HG02678 (cell line): ENCODE measurements at regions not wholly inside any gene's neighbourhood (a gene's known extent, or its start where the extent isn't known, plus 50 kb on each side); places are given as distances from the start of the nearest gene placed in this dataset.

Experiments
- ATAC-seq: cut with Tn5 transposase; IDR thresholded peaks from one replicate; pipeline ENCODE4 v1.9.1; 2021; ENCODE audit warnings: mild to moderate bottlenecking, moderate library complexity; ENCODE audit not compliant: unreplicated experiment

DNA sequence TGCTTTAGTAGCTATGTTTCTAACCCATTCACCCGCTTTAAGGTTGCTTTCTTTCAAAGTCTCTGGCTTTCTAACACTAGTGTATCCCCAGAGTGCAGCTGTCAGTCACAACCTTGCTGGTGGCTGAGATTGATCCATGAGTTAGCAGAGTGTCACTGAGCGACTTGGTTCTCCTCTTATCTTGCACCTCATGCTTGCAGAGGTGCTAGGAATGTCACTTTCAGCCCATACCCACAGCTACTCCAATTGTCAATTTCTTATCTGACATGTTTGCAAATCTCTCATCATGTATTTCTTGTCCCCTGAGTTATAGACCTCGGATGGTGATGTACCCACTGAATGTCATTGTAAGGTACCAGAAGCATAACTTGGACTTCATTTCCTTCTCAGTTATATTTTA is 1110.2 kb downstream of the GALC start:
- ATAC-seq, result no peak

DNA sequence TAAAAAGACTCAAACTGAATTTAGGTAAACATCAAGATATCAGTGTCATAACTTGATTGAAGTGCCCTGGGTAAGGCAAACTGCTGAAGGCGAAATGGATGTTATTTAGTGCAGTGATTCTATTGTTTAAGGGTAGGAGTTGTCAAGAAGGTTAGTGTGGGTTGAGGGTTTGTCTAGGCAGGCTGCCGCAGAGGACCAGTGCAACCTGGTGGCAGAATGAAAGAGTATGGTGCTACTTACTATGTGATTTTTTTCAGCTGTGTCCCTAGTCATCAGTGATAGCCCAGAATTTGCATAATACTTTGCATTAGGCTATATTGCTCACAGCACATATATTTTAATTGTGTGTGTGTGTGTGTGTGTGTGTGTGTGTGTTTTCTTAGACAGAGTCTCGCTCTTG is 1127.0 kb downstream of the GALC start:
- ATAC-seq, result no peak

DNA sequence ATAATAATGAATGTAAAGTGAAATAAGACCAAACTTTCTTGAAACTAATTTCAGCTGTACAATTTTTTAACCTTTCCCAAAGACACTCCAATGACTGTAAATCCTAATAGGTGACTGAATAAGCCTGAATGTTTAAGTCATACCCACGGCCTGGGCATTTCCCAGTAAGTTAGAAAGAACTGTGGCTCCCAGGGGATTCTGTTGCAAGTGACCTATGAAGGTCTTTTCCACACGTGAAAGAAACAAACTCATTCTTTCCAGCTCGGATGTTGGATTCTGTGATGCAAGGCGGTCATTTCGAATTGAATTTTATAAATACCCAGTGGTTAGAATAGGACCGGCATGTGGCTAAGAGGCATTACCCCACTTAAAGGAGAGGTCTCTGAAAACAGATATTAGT is 1134.4 kb downstream of the GALC start:
- no peak for ATAC-seq

DNA sequence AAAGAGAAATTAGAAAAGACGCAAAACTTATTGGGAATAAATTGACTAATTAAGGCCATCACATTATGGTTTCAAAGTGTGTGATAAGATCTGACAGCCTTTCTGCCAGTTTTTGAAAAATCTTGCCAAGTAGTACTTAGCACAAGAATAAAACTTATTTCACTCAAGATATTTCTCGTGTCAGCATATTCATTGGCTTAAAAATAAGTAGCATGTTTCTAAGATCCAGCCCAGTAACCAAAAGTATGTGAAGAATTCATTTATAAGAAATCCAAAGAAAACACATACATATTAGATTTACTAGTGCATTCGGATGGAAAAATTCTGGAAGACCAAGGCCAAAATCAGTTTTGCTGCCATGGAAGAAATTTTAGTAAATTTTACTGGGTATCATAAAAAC is 1135.0 kb downstream of the GALC start:
- no peak for ATAC-seq

DNA sequence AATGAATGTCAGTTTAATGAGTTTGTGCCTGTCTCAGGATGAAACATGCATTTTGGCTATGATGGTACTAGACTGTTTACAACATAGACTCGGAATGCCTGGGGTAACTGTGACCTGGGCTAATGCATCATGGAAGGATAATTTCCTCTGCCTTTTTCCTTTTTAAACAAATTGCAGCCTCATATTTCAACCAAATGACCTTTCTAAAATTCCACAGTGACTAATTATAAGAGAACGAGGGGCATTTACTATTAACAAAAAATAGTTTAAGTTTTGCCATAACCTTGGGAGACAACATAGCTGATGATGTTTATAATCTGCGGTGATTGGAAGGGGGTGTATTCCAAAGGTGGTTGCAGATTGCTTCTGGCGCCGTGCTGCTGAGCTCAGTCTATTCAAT is 1140.5 kb downstream of the GALC start:
- ATAC-seq, result no peak

DNA sequence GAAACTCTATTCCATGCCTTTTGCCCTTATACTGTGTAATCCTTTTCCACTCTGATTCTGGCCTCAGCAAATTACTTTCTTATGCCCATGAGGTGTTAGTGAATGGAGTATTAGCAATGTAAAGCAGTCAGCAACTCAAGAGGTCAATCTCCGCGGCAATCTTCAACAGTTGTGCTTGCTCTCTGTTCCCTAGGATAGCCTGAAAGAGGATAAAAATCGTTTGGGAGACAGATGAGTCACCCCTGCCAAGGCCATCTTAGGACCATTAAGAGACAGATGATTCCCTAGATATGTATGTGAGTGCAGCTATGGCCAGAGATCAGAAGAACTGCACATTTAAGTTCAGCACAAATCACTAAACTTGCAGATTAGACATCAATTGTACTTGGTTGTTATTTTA is 1145.8 kb downstream of the GALC start:
- ATAC-seq, result no peak

DNA sequence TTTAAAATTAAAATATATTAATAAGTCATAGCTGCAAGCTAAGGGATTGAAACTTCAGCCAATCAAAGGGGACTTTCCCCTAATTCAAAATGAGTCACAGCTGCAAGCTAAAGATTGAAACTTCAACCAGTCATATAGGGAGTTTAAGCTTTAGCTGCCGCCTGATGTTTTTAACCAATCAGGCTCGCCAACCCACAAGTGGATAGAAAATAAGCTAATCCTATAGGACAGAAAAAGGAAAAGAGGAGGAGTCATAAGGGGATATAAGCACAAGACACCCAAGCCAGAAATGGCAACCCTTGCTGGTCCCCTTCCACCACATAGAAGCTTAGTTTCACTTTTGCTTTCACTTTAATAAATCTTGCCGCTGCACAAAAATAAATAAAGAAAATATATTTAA is 1154.6 kb downstream of the GALC start:
- ATAC-seq, result no peak

DNA sequence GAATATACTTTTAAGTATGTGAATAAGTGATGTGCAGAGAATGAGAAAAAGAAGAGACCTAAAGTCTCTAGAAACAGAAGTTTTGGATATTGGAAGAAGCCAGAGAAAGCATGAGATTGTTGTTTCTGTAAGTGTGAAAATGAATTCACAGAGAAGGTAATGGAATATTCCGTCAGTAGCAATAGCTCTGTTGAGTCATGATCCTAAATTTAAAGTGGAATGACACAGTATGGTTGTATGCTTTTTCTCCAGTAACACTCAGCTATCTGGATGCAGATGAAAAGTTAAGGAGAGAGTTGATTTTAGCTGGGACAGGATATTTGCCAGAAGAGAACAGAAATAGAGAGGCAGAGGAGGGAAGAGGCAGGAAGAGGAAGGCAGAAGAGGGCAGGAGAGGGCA is 1166.3 kb downstream of the GALC start:
- ATAC-seq, result no peak

DNA sequence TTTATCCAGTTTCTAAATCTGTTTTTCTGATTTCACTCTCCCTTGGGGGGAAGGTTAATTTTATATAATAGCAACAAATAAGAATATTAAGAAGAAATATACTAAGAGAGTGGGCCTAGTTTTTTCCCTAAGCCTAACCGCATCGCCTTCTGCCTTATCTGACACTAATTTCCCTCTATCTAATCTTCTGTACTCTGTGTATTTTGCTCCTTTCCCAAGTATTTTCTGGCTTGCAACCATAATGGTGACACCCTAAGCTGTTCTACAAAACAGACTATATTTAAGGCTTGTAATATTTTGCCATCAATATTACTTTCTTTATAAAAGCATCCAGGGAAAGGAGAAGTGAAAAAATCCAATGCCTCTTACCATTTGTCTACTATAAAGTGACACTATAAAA is 1168.8 kb downstream of the GALC start:
- ATAC-seq, result no peak

DNA sequence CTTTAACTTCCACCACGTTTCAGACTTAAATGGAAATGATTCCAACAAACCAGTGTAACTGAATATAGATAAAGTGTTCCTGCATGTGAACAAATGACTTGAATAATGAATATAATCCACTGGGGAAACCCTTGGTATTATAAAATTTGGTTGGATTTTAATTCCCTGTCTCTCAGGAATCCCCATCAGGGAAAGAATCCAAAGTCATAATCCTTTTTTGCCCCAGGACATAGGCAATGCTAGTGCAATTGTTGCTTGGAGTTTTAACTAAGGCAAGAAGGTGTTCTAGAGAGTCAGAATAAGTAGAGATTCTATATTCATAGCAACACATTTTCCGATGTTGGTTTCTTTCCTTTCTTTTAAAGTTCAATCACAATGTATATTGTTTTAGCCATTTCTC is 1169.4 kb downstream of the GALC start:
- ATAC-seq, result no peak

DNA sequence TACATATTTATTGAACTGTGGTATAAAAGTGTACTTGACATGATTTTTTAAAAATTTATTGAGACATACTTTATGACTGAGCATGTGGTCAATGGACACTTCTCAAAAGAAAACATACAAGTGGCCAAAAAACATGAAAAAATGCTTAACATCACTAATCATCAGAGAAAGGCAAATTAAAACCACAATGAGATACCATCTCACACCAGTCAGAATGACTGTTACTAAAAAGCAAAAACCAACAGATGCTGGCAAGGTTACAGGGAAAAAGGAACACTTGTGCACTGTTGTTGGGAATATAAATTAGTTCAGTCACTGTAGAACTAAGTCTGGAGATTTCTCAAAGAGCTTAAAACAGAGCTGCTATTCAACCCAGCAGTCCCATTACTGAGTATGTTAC is 1177.6 kb downstream of the GALC start:
- ATAC-seq, result no peak

DNA sequence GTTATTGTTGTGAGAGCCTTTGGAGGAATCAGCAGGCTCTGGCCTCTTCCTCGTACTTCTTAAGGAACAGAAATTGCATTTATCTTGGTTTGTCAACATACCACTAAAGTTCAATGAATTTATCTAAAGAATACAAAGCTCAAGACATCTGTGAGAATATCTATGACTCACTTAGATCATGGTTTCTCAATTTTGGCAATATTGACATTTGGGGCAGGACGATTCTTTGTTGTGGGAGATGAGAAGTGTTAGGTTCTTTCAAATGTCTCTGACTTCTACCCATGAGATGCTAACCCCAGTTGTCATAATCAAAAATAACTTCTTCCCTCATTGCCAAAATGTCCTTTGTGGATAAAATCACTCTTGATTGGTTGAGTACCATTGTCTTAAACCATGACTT is 1190.3 kb downstream of the GALC start:
- no peak for ATAC-seq

DNA sequence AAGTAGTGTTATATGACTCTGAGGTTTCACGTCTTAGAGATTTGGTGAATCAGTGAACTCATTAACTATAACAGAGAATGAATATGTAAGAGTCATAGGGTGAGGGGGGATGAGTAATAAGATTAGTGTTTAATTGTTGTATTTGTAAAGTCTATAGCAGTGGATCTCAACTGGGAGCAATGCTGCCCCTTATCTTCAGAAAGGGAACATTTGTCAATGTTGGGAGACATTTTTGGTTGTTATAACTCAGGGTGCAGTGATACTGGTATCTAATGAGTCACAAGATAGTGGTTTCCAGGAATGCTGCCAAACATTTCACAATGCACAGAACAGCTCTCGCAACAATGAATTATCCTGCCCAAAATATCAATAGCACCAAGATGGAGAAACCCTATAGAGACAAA is 1193.7 kb downstream of the GALC start:
- ATAC-seq, result no peak

DNA sequence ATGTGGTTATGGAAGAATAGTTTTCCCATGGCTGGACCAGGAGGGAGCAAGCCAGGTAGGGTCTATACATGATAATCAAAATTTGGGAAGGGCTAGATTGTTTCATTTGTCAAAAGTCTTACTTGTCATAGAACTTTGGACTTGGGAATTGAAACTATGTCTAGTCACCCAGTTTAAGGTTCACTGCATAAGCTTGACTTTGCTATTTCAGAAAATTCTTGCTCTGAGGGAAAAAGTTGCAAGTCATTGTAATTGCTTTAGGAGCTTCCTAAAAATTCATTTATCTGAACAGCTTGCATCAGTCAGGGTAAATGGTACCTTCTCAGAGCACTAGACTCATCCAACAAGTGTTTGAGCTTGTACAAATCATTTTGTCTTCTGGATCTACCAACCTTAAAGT is 1194.7 kb downstream of the GALC start:
- no peak for ATAC-seq

DNA sequence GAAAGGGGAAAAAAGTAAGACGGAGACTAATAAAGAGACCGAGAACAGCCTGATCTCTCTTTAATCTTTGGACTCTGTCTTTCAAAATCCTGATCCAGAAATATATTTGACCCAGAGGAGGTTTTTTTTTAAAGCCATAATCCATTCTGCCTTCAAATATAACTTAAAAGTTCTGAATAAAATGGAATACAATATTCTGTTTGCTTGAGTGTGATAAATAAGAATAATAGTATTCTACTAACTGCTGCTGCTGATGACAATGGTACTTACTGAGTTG is 1196.0 kb downstream of the GALC start:
- no peak for ATAC-seq

DNA sequence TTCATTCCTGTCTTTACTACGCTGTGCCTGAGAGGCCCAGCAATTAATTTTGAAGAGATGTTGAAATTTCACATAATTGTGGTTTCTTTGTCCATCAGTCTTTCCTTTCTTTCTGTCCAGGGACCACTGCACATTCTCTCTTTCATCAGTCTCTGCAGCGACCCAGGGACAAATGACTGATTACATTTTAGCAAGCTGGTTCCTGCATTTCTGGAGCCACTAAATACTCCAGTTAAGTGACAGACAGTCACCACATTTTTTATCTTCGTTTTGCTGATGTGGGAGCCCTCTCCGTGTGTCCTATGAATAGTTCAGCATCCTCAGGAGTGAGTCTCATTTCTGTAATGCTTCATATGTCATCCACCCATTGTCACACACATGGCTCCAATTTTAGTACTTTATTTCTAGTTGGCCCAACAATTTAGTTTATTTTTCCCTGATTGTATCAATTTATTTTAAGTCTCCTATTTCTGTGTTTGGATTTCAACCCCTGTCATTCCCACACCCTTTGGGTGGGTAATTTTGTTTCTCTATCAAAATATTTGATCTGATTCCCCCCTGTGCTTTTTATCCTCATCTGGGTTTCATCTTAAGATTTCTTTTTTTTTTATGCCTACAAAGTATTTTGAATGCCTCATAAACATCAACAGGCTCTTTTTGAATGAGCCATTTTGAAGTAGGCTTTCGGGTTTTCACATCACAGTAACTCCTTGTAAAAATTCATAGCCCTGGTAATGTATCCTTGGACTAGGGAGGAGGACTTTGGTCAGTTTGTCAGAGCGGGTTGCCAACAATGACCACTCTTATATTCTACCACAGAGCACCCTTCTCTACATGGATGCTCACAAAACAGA is 1196.5 kb downstream of the GALC start:
- ATAC-seq, result no peak

DNA sequence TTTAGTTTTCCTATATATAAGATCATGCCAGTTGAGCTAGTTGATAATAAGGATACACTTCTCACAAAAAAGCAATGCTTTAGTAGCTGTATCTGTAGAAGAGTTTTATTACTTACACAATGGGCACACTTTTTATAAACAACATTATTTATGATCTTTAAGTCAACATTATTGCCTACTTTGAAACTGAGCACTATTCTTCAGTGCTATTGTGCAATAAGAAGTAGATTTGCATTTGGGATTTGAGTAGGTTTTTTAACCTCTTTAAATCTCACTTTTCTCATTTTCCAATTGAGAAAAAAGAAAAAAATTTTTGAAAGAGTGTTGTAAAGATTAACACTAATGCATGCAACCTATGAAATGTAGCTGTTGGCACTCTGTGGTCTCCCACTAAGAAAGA is 1198.3 kb downstream of the GALC start:
- no peak for ATAC-seq

DNA sequence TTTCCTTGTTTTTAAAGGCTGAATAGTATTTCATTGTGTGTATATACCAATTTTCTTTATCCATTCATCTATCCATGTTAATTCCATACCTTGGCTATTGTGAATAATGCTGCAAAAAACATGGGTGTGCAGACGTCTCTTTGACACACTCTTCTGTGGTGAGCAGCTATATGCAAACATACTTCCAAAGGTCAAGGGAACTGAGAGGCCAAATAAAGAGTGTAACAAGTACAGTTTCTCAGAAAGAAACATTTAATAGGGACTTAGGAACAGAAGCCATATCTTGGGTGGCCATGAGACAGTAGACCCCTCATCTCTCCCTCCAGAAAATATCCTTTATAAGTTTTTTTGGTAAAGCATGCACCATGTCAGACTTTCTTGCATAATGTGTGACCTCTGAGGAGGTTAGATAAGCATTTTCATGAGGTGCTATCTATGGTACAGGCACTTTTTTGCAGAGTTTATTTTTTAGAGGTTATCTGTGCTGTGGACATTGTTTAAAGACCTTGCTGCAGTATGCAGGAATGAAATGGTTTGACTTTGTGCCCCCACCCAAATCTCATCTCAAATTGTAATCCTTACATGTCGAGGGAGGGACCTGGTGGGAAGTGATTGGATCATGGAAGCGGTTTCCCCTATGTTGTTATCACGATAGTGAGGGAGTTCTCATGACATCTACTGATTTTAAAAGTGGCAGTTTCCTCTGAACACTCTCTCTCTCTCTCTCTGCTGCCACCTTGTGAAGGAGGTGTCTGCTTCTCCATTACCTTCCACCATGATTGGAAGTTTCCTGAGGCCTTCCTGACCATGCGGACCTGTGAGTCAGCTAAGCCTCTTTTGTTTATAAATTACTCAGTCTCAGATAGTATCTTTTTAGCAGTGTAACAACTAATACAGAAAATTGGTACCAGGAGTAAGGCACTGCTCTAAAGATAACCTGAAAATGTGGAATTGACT is 1202.3 kb downstream of the GALC start:
- ATAC-seq, result no peak

DNA sequence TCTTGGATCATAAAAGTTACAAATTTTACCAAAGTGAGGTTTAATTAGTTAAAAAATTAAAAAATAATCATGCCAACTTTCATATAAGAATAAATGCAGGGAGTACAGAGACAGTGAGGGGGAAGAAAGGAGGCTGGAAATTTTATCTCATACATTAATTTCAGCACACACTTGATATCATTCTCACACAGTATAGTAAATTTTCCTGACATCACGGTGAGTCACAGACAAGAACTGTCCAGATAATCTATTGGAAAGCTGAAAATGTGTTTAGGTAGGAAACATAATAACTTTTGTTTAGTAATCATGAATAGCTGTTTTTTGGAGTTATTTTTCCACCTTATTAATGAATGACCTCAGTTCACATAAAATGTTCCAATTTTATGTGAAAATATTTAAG is 1204.8 kb downstream of the GALC start:
- no peak for ATAC-seq

DNA sequence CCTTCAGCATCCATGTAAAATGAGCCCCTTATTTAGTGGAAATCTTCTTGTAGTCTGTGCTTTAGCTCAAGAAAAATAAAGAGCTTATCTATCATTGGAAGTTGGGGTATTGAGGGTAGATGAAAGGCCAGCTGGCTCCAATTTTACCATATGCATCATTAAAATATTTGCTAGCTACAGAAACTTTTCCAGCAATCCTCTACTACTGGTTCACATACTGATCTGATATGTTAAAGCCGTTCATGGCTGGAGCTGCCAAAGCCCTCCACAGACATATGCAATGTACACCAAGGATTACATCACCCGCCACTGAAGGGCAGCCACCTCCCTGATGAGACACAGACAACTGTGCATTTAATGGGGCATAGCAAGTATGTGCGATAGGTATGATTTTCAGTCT is 1205.3 kb downstream of the GALC start:
- ATAC-seq, result no peak

DNA sequence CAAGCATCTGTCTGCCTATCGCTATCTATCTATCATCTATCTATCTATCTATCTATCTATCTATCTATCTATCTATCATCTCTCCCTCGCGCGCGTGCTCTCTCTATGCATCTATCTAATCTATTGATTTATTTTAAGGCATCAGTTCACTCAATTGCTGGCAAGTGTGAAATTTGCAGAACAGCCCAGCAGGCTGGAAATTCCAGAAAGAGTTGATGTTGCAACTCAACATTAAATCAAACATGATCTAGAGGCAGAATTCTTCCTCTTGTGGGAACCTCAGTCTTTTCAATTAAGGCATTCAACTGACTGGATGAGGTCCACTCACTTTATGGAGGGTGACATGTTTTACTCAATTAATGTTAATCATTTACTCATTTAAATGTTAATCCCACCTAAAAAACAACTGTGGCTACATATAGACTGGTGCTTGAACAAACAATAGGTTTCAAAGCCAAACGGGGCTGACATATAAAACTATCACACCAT is 1210.8 kb downstream of the GALC start:
- no peak for ATAC-seq

DNA sequence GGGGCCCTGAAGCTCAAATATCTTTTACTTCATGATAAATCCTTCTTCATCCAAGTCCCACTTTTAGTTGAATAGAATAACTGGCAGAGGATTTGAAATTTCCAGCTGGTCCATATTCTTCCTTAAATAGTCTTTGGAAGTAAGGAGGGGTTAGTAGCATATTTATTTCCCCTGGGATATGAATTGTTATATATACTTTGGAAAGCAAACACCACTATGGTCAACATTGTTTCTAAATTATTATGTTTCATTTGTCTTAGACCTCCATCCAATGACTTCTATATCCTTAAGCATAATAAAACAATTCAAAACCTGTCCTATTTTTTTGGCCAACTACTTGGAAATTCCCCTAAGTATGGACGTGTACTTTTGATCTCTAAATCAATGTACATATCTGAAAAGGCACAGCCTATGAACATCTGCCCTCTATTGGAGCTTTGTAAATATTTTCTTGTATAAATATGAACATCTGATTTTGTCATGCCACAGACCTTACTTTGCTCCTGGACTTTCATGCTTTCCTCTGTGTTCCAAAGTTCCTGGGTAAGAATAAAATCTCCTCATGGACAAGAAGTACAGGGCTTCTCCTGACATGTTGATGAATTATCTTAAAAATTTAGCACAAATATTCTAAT is 1212.0 kb downstream of the GALC start:
- ATAC-seq, result no peak
